ENCODE measurements at regions not wholly inside any gene's neighbourhood (a gene's known extent, or its start where the extent isn't known, plus 50 kb on each side); places are given as distances from the start of the nearest gene placed in this dataset.

GRCh38 chr19:27851543-27852060 is 1361.3 kb downstream of the UQCRFS1 start:
- H3K27me3 ChIP-seq: no peaks in the 10 kb centered on the region
- intact Hi-C loops (cut with DNase I): no loop called here
- no peak for TF ChIP-seq CTCF (IDR thresholded peaks at IDR 0.05)
- H3K9me3 ChIP-seq: peaks cover 6% of the 10 kb centered on the region
- ATAC-seq (peak; percentile 12), DNase-seq (no peak)
- no peak overlapping the region for H3K4me3 ChIP-seq
- H3K27ac ChIP-seq: no peak overlapping the region
- H3K4me1 ChIP-seq: no peaks in the 10 kb centered on the region
- H3K36me3 ChIP-seq: no peaks in the 10 kb centered on the region

- no peaks in the 10 kb centered on the region for H3K36me3 ChIP-seq
- H3K27me3 ChIP-seq: no peaks in the 10 kb centered on the region
- ATAC-seq (peak; percentile 26), DNase-seq (no peak)
- H3K27ac ChIP-seq: no peak overlapping the region
- H3K4me1 ChIP-seq: no peaks in the 10 kb centered on the region
- intact Hi-C loops (cut with DNase I): no loop called here
- H3K4me3 ChIP-seq: no peak overlapping the region
- peaks cover 6% of the 10 kb centered on the region for H3K9me3 ChIP-seq
- TF ChIP-seq CTCF (IDR thresholded peaks at IDR 0.05): no peak
These were observed 1361.9 kb downstream of the UQCRFS1 start for GRCh38 chr19:27851002-27851481.

GRCh38 chr19:27846944-27847343 is 1366.0 kb downstream of the UQCRFS1 start:
- Histone ChIP-seq H3K27me3 (no peaks in the 10 kb centered on the region), H3K4me1 (no peaks in the 10 kb centered on the region), H3K36me3 (no peaks in the 10 kb centered on the region), H3K4me3 (no peak overlapping the region), H3K9me3 (peaks cover 6% of the 10 kb centered on the region), H3K27ac (no peak overlapping the region)
- no peak for DNase-seq
- ATAC-seq: no peak
- intact Hi-C loops (cut with DNase I): no loop called here
- no peak for TF ChIP-seq CTCF (IDR thresholded peaks at IDR 0.05)

- DNase-seq (no peak), ATAC-seq (no peak)
- intact Hi-C loops (cut with DNase I): no loop called here
- Histone ChIP-seq H3K36me3 (no peaks in the 10 kb centered on the region), H3K4me3 (no peak overlapping the region), H3K4me1 (no peaks in the 10 kb centered on the region), H3K27ac (no peak overlapping the region), H3K9me3 (peaks cover 3% of the 10 kb centered on the region), H3K27me3 (no peaks in the 10 kb centered on the region)
- no peak for TF ChIP-seq CTCF (IDR thresholded peaks at IDR 0.05)
These were observed 1368.7 kb downstream of the UQCRFS1 start for GRCh38 chr19:27844261-27844660.

- no peak overlapping the region for H3K27ac ChIP-seq
- no peaks in the 10 kb centered on the region for H3K4me1 ChIP-seq
- no peaks in the 10 kb centered on the region for H3K27me3 ChIP-seq
- no peak for TF ChIP-seq CTCF (IDR thresholded peaks at IDR 0.05)
- intact Hi-C loops (cut with DNase I): no loop called here
- ATAC-seq: no peak
- no peak overlapping the region for H3K4me3 ChIP-seq
- DNase-seq: no peak
- H3K9me3 ChIP-seq: peaks cover under 1% of the 10 kb centered on the region
- H3K36me3 ChIP-seq: no peaks in the 10 kb centered on the region
These were observed 1369.1 kb downstream of the UQCRFS1 start for GRCh38 chr19:27843861-27844260.

GRCh38 chr19:27833031-27833430 is 1379.9 kb downstream of the UQCRFS1 start:
- TF ChIP-seq CTCF (IDR thresholded peaks at IDR 0.05): no peak
- intact Hi-C loops (cut with DNase I): no loop called here
- no peak overlapping the region for H3K4me3 ChIP-seq
- H3K4me1 ChIP-seq: no peaks in the 10 kb centered on the region
- H3K27ac ChIP-seq: no peak overlapping the region
- ATAC-seq (no peak), DNase-seq (no peak)
- no peaks in the 10 kb centered on the region for H3K36me3 ChIP-seq
- no peaks in the 10 kb centered on the region for H3K9me3 ChIP-seq
- H3K27me3 ChIP-seq: no peaks in the 10 kb centered on the region

All from upper lobe of right lung (tissue), 1 donor.